Stomach (tissue), 8 donors: ENCODE measurements at regions not wholly inside any gene's neighbourhood (a gene's known extent, or its start where the extent isn't known, plus 50 kb on each side); places are given as distances from the start of the nearest gene placed in this dataset.
"Not testable (repeated sequence)": the region's sequence is repeated elsewhere in the genome, so short reads cannot be mapped to it uniquely, and the experiment has no call there.

Source experiments
- DNase-seq, 2 donors: peaks; one replicate each; pipeline versions ENCODE4 v3.0.0 to v3.0.0-alpha.2; 2013 to 2019
- H3K27ac ChIP-seq, 5 donors: fragments of 200-600 bp in 4 of 5; sonication (generic) in 4 of 5; one replicate each; pipeline ENCODE4 v1.5.1; 2013 to 2019; ENCODE audit warnings: mild to moderate bottlenecking in 1 of 5, moderate library complexity in 1 of 5
- H3K27me3 ChIP-seq, 3 donors: fragments of 200-600 bp; sonication (generic); one replicate each; pipeline ENCODE4 v1.5.1; 2017 to 2019; ENCODE audit warnings: mixed run types in 1 of 3
- H3K36me3 ChIP-seq, 4 donors: fragments of 200-600 bp; sonication (generic); 1 replicate in 3 of 4; 2 replicates in 1 of 4; pipeline ENCODE4 v1.5.1; 2016 to 2019
- H3K4me1 ChIP-seq, 4 donors: fragments of 200-600 bp; sonication (generic); one replicate each; pipeline ENCODE4 v1.5.1; 2016 to 2019
- H3K4me3 ChIP-seq, 4 donors: fragments of 200-600 bp; sonication (generic) in 3 of 4; one replicate each; pipeline ENCODE4 v1.5.1; 2016 to 2019; ENCODE audit warnings: mild to moderate bottlenecking in 1 of 4
- H3K9me3 ChIP-seq, 4 donors: fragments of 200-600 bp; sonication (generic); one replicate each; pipeline ENCODE4 v1.5.1; 2016 to 2019
- EP300 ChIP-seq: sonication (generic); formaldehyde crosslinking; IDR thresholded peaks from one replicate; pipeline ENCODE4 v1.6.1; 2017; ENCODE audit warnings: antibody characterized with exemption
- POLR2A ChIP-seq, 4 donors: fragments of 450-650 bp; IDR thresholded peaks; one replicate each; pipeline ENCODE4 v1.6.1; 2016; ENCODE audit warnings: antibody characterized with exemption in 4 of 4, control low read depth in 2 of 4, mild to moderate bottlenecking in 1 of 4, moderate library complexity in 1 of 4
- POLR2AphosphoS5 ChIP-seq, 3 donors: sonication (generic); formaldehyde crosslinking; IDR thresholded peaks; one replicate each; pipeline ENCODE4 v1.6.1; 2016; ENCODE audit warnings: antibody characterized with exemption in 3 of 3
- WGBS, 5 donors: extraction: QIAGEN DNeasy Blood & Tissue Kit in 3 of 5; methylation state at CpG; one replicate each; pipeline versions ENCODE4 v1.1.5 to v1.1.7; 2013 to 2018; 5-methylcytosine and 5-hydroxymethylcytosine counted together
- intact Hi-C: fragments of 100-400 bp; cut with DNase I; formaldehyde crosslinking; loops from one replicate; pipeline ENCODE4 v1.15.1; 2023; ENCODE audit warnings: low total_unique reads
- TF ChIP-seq, protein P1 (sequence below), 7 experiments: fragments of 450-650 bp in 4 of 7; fragments of 200-600 bp in 3 of 7; sonication (generic) in 3 of 7; IDR thresholded peaks; one replicate each; pipeline ENCODE4 v1.5.1; 2016 to 2019; ENCODE audit warnings: antibody characterized with exemption in 7 of 7, control low read depth in 2 of 7, mild to moderate bottlenecking in 1 of 7
- donor health status: healthy with polysubstance abuse.
- donor health status: Bipolar disorder and iron deficiency.
- donor health status: healthy.

DNA sequence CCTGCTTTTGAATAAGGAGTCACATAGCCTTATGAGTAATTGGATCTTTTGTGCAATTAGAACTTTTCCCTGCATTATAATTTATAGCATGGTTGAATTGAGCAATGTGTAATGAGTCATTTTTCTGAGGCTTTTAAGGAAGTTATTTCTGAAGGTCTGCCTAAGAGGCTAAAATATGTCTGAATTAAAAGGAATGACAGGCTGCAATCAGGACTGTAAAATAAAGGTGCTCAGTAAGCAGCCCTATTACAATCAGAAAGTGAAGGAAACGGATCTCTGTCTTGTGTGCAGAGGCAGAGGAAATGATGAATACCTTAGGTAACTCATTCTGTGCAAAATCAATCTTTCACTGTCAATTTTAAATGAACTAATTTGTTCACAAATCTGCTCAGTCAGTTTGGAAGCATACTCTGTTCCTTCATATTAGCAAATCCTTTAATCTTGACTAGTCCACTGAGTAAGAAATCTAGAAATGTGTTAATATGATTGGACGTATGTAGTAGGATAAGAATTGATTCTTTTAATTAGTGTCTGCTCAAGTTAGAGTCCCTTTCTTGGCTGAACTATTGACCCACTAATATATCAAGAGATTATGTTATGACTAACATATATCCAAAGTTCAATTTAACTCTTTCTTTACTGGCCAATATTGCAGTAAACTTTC, 290.1 kb downstream of the ZIC1 start:
- no peak for DNase-seq
- no peaks in the 10 kb centered on the region for H3K27me3 ChIP-seq
- no peak overlapping the region for H3K4me3 ChIP-seq
- intact Hi-C loops = no loop called here
- peaks cover 0 to 4% (median 0%) of the 10 kb centered on the region in 4 donors for H3K9me3 ChIP-seq
- no peaks in the 10 kb centered on the region for H3K4me1 ChIP-seq
- H3K27ac ChIP-seq = no peak overlapping the region
- no peaks in the 10 kb centered on the region for H3K36me3 ChIP-seq
- TF ChIP-seq POLR2A (IDR thresholded peaks at IDR 0.05) (no peak), EP300 (no peak), POLR2AphosphoS5 (IDR thresholded peaks at IDR 0.05) (no peak)
- TF ChIP-seq, protein P1, sequence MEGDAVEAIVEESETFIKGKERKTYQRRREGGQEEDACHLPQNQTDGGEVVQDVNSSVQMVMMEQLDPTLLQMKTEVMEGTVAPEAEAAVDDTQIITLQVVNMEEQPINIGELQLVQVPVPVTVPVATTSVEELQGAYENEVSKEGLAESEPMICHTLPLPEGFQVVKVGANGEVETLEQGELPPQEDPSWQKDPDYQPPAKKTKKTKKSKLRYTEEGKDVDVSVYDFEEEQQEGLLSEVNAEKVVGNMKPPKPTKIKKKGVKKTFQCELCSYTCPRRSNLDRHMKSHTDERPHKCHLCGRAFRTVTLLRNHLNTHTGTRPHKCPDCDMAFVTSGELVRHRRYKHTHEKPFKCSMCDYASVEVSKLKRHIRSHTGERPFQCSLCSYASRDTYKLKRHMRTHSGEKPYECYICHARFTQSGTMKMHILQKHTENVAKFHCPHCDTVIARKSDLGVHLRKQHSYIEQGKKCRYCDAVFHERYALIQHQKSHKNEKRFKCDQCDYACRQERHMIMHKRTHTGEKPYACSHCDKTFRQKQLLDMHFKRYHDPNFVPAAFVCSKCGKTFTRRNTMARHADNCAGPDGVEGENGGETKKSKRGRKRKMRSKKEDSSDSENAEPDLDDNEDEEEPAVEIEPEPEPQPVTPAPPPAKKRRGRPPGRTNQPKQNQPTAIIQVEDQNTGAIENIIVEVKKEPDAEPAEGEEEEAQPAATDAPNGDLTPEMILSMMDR (IDR thresholded peaks at IDR 0.05) = no peak
- 43 to 57% (median 47%) methylated on average over 2 of the region's 2 CpGs for WGBS, 5 donors

DNA sequence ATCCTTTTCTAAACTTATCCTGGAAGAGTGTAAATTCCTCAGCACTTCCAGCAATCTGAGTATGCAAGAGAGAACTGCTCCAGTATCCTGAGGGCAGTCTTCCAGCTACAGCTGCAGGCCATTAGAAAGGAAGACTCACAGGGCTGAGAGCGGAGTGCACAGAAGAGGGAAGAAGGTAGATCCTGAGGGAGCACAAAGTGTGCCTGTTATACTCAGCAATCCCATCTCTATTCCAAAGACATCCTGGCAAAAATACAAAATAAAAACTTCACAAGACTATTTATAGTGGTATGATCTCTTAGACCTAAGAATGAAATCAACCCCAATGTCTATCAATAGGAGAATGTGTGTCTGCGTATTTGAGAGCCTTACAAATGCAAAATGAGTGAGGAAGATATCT, 292.0 kb downstream of the ZIC1 start:
- Histone ChIP-seq H3K9me3 (peaks cover 0 to 4% (median 0%) of the 10 kb centered on the region in 4 donors), H3K36me3 (no peaks in the 10 kb centered on the region), H3K4me1 (no peaks in the 10 kb centered on the region), H3K27ac (no peak overlapping the region), H3K27me3 (no peaks in the 10 kb centered on the region), H3K4me3 (no peak overlapping the region)
- TF ChIP-seq, protein P1 (IDR thresholded peaks at IDR 0.05) = no peak
- TF ChIP-seq EP300 (no peak), POLR2A (IDR thresholded peaks at IDR 0.05) (no peak), POLR2AphosphoS5 (IDR thresholded peaks at IDR 0.05) (no peak)
- DNase-seq = peak in 1 of 2 donors; percentile 9
- intact Hi-C loops = no loop called here
- 66 to 90% (median 78%) methylated on average over 2 of the region's 2 CpGs for WGBS, 5 donors

DNA sequence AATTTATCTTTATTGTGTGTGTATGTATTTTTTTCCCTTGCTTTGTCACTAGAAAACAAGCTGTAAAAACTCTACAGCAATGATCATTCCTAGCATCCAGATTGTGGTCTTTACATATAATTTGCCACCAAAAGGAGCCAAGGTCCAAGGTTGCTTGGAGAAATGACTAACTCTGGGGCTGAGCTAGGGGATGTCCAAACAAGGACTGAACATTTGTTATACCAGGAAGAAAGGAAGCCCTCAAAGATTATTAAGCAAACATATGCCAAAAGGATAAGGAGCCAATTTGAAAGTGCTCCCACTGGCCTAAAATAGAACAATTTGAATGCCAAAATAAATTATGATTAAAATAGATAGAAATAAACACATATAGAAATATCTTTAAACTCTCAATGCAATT, 293.3 kb downstream of the ZIC1 start:
- H3K36me3 ChIP-seq = no peaks in the 10 kb centered on the region
- H3K27ac ChIP-seq = no peak overlapping the region
- intact Hi-C loops = no loop called here
- DNase-seq = peak in 1 of 2 donors; percentile 13
- peaks cover 0 to 7% (median 0%) of the 10 kb centered on the region in 4 donors for H3K9me3 ChIP-seq
- H3K4me1 ChIP-seq = no peaks in the 10 kb centered on the region
- no peaks in the 10 kb centered on the region for H3K27me3 ChIP-seq
- TF ChIP-seq POLR2AphosphoS5 (IDR thresholded peaks at IDR 0.05) = no peak
- TF ChIP-seq, protein P1 (IDR thresholded peaks at IDR 0.05) = no peak
- no peak for TF ChIP-seq EP300
- no peak for TF ChIP-seq POLR2A (IDR thresholded peaks at IDR 0.05)
- H3K4me3 ChIP-seq = no peak overlapping the region

DNA sequence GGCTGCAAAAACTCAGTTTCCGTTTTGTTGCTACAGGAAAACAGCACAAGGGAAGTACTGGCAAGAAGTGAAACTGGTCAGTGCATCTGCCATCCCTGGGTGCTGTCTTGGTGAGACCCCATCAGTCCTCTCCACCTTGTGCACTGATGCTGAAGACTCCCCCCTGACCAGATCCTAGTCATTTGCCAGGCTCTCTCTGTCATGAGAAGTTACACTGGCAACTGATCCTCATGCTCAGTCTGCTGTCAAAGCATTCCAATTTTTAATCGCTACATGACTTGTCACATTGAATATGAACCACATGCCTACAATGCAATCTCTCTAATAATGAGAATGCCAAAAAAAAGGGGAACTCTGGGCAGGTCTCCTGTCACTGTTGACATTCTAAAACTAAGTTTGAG, 296.5 kb downstream of the ZIC1 start:
- intact Hi-C loops = no loop called here
- DNase-seq = no peak
- peaks cover 0 to 18% (median 4%) of the 10 kb centered on the region in 4 donors for H3K9me3 ChIP-seq
- no peaks in the 10 kb centered on the region for H3K36me3 ChIP-seq
- H3K4me3 ChIP-seq = no peak overlapping the region
- no peaks in the 10 kb centered on the region for H3K4me1 ChIP-seq
- no peaks in the 10 kb centered on the region for H3K27me3 ChIP-seq
- WGBS, 5 donors = 56 to 77% (median 69%) methylated on average over 2 of the region's 2 CpGs
- TF ChIP-seq POLR2AphosphoS5 (IDR thresholded peaks at IDR 0.05) (no peak), EP300 (no peak), POLR2A (IDR thresholded peaks at IDR 0.05) (no peak)
- TF ChIP-seq, protein P1 (IDR thresholded peaks at IDR 0.05) = no peak
- H3K27ac ChIP-seq = no peak overlapping the region

DNA sequence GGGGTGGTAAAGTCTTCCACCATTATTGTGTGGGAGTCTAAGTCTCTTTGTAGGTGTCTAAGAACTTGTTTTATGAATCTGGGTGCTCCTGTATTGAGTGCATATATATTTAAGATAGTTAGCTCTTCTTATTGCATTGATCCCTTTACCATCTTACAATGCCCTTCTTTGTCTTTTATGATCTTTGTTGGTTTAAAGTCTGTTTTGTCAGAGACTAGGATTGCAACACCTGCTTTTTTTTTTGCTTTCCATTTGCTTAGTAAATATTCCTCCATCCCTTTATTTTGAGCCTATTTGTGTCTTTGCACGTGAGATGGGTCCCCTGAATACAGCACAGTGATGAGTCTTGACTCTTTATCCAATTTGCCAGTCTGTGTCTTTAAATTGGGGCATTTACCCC, 301.6 kb downstream of the ZIC1 start:
- 0 to 58% (median 36%) methylated on average over 1 of the region's 1 CpG for WGBS, 5 donors
- H3K36me3 ChIP-seq, DNase-seq, H3K4me3 ChIP-seq, H3K27ac ChIP-seq, intact Hi-C loops, H3K27me3 ChIP-seq, H3K4me1 ChIP-seq: not testable (repeated sequence)
- H3K9me3 ChIP-seq = peaks cover 0 to 13% (median 4%) of the 10 kb centered on the region in 4 donors
